ENCODE measurements at regions not wholly inside any gene's neighbourhood (a gene's known extent, or its start where the extent isn't known, plus 50 kb on each side); places are given as distances from the start of the nearest gene placed in this dataset.

GRCh38 chr7:103240806-103241205 lies 56.4 kb upstream of the PMPCB start:
- TF ChIP-seq CTCF (IDR thresholded peaks at IDR 0.05): no peak
- TF ChIP-seq POLR2A (IDR thresholded peaks at IDR 0.05): no peak

Measured in right lobe of liver (tissue), 4 donors.